ENCODE measurements at regions not wholly inside any gene's neighbourhood (a gene's known extent, or its start where the extent isn't known, plus 50 kb on each side); places are given as distances from the start of the nearest gene placed in this dataset.

- no peak overlapping the region for H3K27ac ChIP-seq (ENCODE audit: low read depth in 1 of 2, low read length in 2 of 2)
- no peak for DNase-seq (ENCODE audit: low spot score)
- H3K27me3 ChIP-seq (ENCODE audit: control insufficient read depth in 4 of 4, insufficient read depth in 4 of 4, low read length in 3 of 4), result no peaks in the 10 kb centered on the region
- H3K9me3 ChIP-seq (ENCODE audit: control insufficient read depth in 4 of 4, low read length in 3 of 4), result no peaks in the 10 kb centered on the region
- no peak overlapping the region for H3K9ac ChIP-seq (ENCODE audit: low read depth in 1 of 2, low read length in 2 of 2)
- WGBS, result 65% methylated on average over 9 of the region's 9 CpGs
- H3K36me3 ChIP-seq (ENCODE audit: control insufficient read depth in 4 of 4, insufficient read depth in 3 of 4, low read depth in 1 of 4, low read length in 3 of 4), result no peaks in the 10 kb centered on the region
- no peak overlapping the region for H3K4me3 ChIP-seq (ENCODE audit: low read depth in 1 of 3, low read length in 3 of 3)
- TF ChIP-seq ZBTB33 (IDR thresholded peaks at IDR 0.05), result no peak
- TF ChIP-seq FOXA1 (IDR thresholded peaks at IDR 0.05), result no peak
- TF ChIP-seq HNF4G (IDR thresholded peaks at IDR 0.05), result no peak
- no peak for TF ChIP-seq NR2F2 (IDR thresholded peaks at IDR 0.05)
- TF ChIP-seq RAD21 (IDR thresholded peaks at IDR 0.05), result no peak
- no peak for TF ChIP-seq REST (IDR thresholded peaks at IDR 0.05)
- peak in 1 of 2 donors; percentile 13 for TF ChIP-seq RXRA (IDR thresholded peaks at IDR 0.05)
- TF ChIP-seq YY1 (IDR thresholded peaks at IDR 0.05), result peak; percentile 49
- no peak for TF ChIP-seq SP1 (IDR thresholded peaks at IDR 0.05)
- no peak for TF ChIP-seq MAX (IDR thresholded peaks at IDR 0.05)
- peak; percentile 8 to 44 for TF ChIP-seq HNF4A (conservative IDR thresholded peaks at IDR 0.05)
- TF ChIP-seq EGR1 (IDR thresholded peaks at IDR 0.05; ENCODE audit: low read depth in 2 of 2), result no peak
- no peak for TF ChIP-seq ATF3 (IDR thresholded peaks at IDR 0.05)
- no peak for TF ChIP-seq GABPA (IDR thresholded peaks at IDR 0.05 in 1 of 2, conservative IDR thresholded peaks at IDR 0.05 in 1 of 2)
- no peak for TF ChIP-seq CTCF (IDR thresholded peaks at IDR 0.05; ENCODE audit: low read depth, low read length, missing input control)
- no peak for TF ChIP-seq FOXA2 (IDR thresholded peaks at IDR 0.05)
- TF ChIP-seq JUND (IDR thresholded peaks at IDR 0.05), result no peak
- no peak for TF ChIP-seq TAF1 (conservative IDR thresholded peaks at IDR 0.05)
- peaks cover 0 to 10% (median 2%) of the 10 kb centered on the region in 4 donors for H3K4me1 ChIP-seq (ENCODE audit: control insufficient read depth in 4 of 4, insufficient read depth in 4 of 4, low read length in 3 of 4)
Measured at GRCh38 chr10:29920408-29921070, 138.8 kb downstream of the JCAD start.
